Heart left ventricle (tissue), 13 donors: ENCODE measurements at regions not wholly inside any gene's neighbourhood (a gene's known extent, or its start where the extent isn't known, plus 50 kb on each side); places are given as distances from the start of the nearest gene placed in this dataset.

Experiments
- CTCF ChIP-seq, 12 donors: fragments of 200-600 bp; sonication (generic) in 4 of 12; IDR thresholded peaks; one replicate each; pipeline versions ENCODE4 v1.5.0 to v1.8.0; 2018 to 2022; ENCODE audit warnings: antibody characterized with exemption in 12 of 12, mild to moderate bottlenecking in 5 of 12
- POLR2A ChIP-seq, 2 donors: fragments of 450-650 bp; IDR thresholded peaks; one replicate each; pipeline ENCODE4 v1.6.1; 2017; ENCODE audit warnings: antibody characterized with exemption in 2 of 2, mild to moderate bottlenecking in 2 of 2, moderate library complexity in 2 of 2
- donor health status: ischemic (EF 13 %, LVEDD 7.1; RV severe dilation, severe dysfunction).
- donor health status: DM: no; HTN: yes; CAD: no.
- donor health status: DM: no; HTN: no; CAD: no.
- donor health status: ischemic (EF 25% LVEDD 6.9; RV normal size, moderate dysfunction).
- donor health status: ischemic (EF 25% LVEDD 5.7; RV mildly dilated, moderate dysfunction).
- donor health status: ischemic (EF 35%, LVEDD 5.7; RV mildly dilated, moderate dysfunction).
- donor health status: nonischemic (EF 11% LVEDD 7.7; RV severe dilation, severe dysfunction).
- donor health status: DM: yes; HTN: yes; CAD: no.
- donor health status: PGD.
- donor health status: ischemic (EF 29% LVEDD 5.4; RV normal size, mild dysfunction).
- donor health status: nonischemic (EF 23%, LVEDD 6.1; RV moderate dilation, normal function).

GRCh38 chr5:98585661-98586310, 187.7 kb upstream of the RGMB start:
- TF ChIP-seq POLR2A (IDR thresholded peaks at IDR 0.05) (no peak), CTCF (IDR thresholded peaks at IDR 0.05) (no peak)
